K562 (cell line): ENCODE measurements at regions not wholly inside any gene's neighbourhood (a gene's known extent, or its start where the extent isn't known, plus 50 kb on each side); places are given as distances from the start of the nearest gene placed in this dataset.

Experiments
- ATAC-seq: fragments of 200-7000 bp; cut with Tn5 transposase; 3 replicates; pipeline ENCODE4 v1.9.1; 2020; ENCODE audit warnings: moderate library complexity
- BruUV-seq: library from RNA; stranded (reverse); fragments of 400-500 nt; replicated peaks from 2 replicates; lab custom pipeline; 2021; lab: Mats Ljungman, UMichigan
- CTCF ChIA-PET: fragments of 300-600 bp; formaldehyde crosslinking; extraction: SDS; loops from one replicate; lab custom pipeline; 2021; ENCODE audit warnings: low intra/inter-chr PET ratio; lab: Yijun Ruan, JAX
- POLR2A ChIA-PET: fragments of 300-600, 350-650 bp; sonication (Branson Sonifier 250); formaldehyde crosslinking; extraction: SDS; loops from one replicate; lab custom pipeline; 2021; ENCODE audit warnings: antibody characterized with exemption, inconsistent platforms; lab: Yijun Ruan, JAX
- DNase-seq, 4 experiments: peaks; one replicate each; pipeline versions ENCODE4 v3.0.0 to v3.0.0-alpha.2; 2011 to 2018; ENCODE audit warnings: low spot score in 3 of 4, mixed read lengths in 3 of 4; ENCODE audit errors: extremely low read depth in 1 of 4
- FAIRE-seq: peaks from 2 replicates; lab custom pipeline; 2011; peaks lifted over from hg19 to GRCh38; lab: Jason Lieb, UNC
- H2AFZ ChIP-seq: 2 replicates; pipeline ENCODE4 v1.6.0; 2011; ENCODE audit warnings: low read depth, low read length, control low read depth, inconsistent platforms
- H3K27ac ChIP-seq: fragments of 200-600 bp; 3 replicates; pipeline ENCODE4 v1.8.0; 2011; ENCODE audit warnings: low read depth, mild to moderate bottlenecking, control low read depth, inconsistent platforms, low read length, moderate library complexity, mixed read lengths; ENCODE audit errors: extremely low read depth
- H3K27me3 ChIP-seq, 2 experiments: fragments of 300-600 bp in 1 of 2; 2 replicates in 1 of 2; 3 replicates in 1 of 2; pipeline versions ENCODE4 v1.6.0 to v1.8.0; 2011; ENCODE audit warnings: inconsistent platforms in 2 of 2, low read length in 2 of 2, mild to moderate bottlenecking in 1 of 2, mixed read lengths in 1 of 2, moderate library complexity in 1 of 2; ENCODE audit not compliant: control insufficient read depth in 2 of 2, insufficient read depth in 2 of 2
- H3K36me3 ChIP-seq: fragments of 300-600 bp; 3 replicates; pipeline ENCODE4 v1.8.0; 2011; ENCODE audit warnings: mild to moderate bottlenecking, low read length, inconsistent platforms; ENCODE audit not compliant: control insufficient read depth, insufficient read depth
- H3K4me1 ChIP-seq, 2 experiments: fragments of 200-600 bp in 1 of 2; replicated peaks in 1 of 2; 2 replicates in 1 of 2; 3 replicates in 1 of 2; pipeline versions ENCODE4 v1.5.1 to v1.8.0; 2011; ENCODE audit warnings: inconsistent platforms in 2 of 2, low read length in 2 of 2, mild to moderate bottlenecking in 1 of 2, mixed read lengths in 1 of 2, moderate library complexity in 1 of 2; ENCODE audit not compliant: control insufficient read depth in 2 of 2, insufficient read depth in 2 of 2
- H3K4me2 ChIP-seq: 2 replicates; pipeline ENCODE4 v1.6.1; 2011; ENCODE audit warnings: low read length, control low read depth, inconsistent platforms, mixed read lengths; ENCODE audit not compliant: insufficient read depth
- H3K4me3 ChIP-seq: fragments of 200-600 bp; sonication (generic), shearing (Covaris generic); 2 replicates; pipeline ENCODE4 v1.5.1; 2016; ENCODE audit warnings: control low read depth, inconsistent platforms
- H3K79me2 ChIP-seq: fragments of 200-600 bp; 3 replicates; pipeline ENCODE4 v1.8.0; 2011; ENCODE audit warnings: low read length, inconsistent platforms; ENCODE audit not compliant: control insufficient read depth, insufficient read depth
- H3K9ac ChIP-seq, 2 experiments: 2 replicates each; pipeline versions ENCODE4 v1.6.0 to v1.6.1; 2011; ENCODE audit warnings: low read depth in 2 of 2, low read length in 2 of 2, control low read depth in 1 of 2, inconsistent platforms in 1 of 2, mild to moderate bottlenecking in 1 of 2, mixed read lengths in 1 of 2; ENCODE audit not compliant: insufficient read depth in 1 of 2
- H3K9me1 ChIP-seq: one replicate; pipeline ENCODE4 v1.6.0; 2011; ENCODE audit warnings: inconsistent platforms, mild to moderate bottlenecking, low read length, moderate library complexity; ENCODE audit not compliant: control insufficient read depth, insufficient read depth
- H3K9me3 ChIP-seq: replicated peaks from 2 replicates; pipeline ENCODE4 v1.5.1; 2011; ENCODE audit warnings: low read depth, low read length, inconsistent platforms; ENCODE audit not compliant: control insufficient read depth, insufficient read depth
- H4K20me1 ChIP-seq: replicated peaks from 2 replicates; pipeline ENCODE4 v1.6.1; 2011; ENCODE audit warnings: low read length, inconsistent platforms, mixed read lengths; ENCODE audit not compliant: control insufficient read depth, insufficient read depth
- ATF6 ChIP-seq: sonication (generic); formaldehyde crosslinking; IDR thresholded peaks from 2 replicates; pipeline ENCODE4 v1.4.0; 2020; ENCODE audit warnings: mild to moderate bottlenecking, missing genetic modification reagents
- RFX7 ChIP-seq: fragments of 250-450 bp; sonication (Bioruptor Pico); IDR thresholded peaks from 2 replicates; pipeline ENCODE4 v1.5.1; 2021; ENCODE audit warnings: mild to moderate bottlenecking
- TSC22D4 ChIP-seq: fragments of 450-650 bp; IDR thresholded peaks from 2 replicates; pipeline ENCODE4 v1.6.1; 2016; ENCODE audit warnings: missing genetic modification characterization, missing biosample characterization, control low read depth
- YBX1 ChIP-seq: fragments of 450-650 bp; IDR thresholded peaks from 2 replicates; pipeline ENCODE4 v1.7.1; 2016; ENCODE audit warnings: mild to moderate bottlenecking
- WGBS: fragments of 100-300 bp; shearing (Covaris generic); methylation state at CpG from one replicate; pipeline ENCODE4 v1.1.6; 2016; ENCODE audit warnings: low coverage, mixed read lengths; ENCODE audit not compliant: insufficient coverage; ENCODE audit errors: missing lambda C conversion rate; 5-methylcytosine and 5-hydroxymethylcytosine counted together
- in situ Hi-C: fragments of 300-500 bp; cut with MboI; formaldehyde crosslinking; loops from 4 replicates; pipeline ENCODE4 v1.15.0; 2018; ENCODE audit warnings: inconsistent platforms, mixed read lengths
- intact Hi-C: fragments of 100-400 bp; cut with micrococcal nuclease; formaldehyde crosslinking; loops from 2 replicates; pipeline ENCODE4 v1.14.2; 2022
- TF ChIP-seq, protein P1 (sequence below), 2 experiments: fragments of 450-650 bp; conservative IDR thresholded peaks; 2 replicates each; pipeline ENCODE4 v1.6.1; 2017; ENCODE audit warnings: mild to moderate bottlenecking in 2 of 2, moderate library complexity in 2 of 2
- TF ChIP-seq, protein P2 (sequence below), 2 experiments: fragments of 450-650 bp; formaldehyde crosslinking in 1 of 2; IDR thresholded peaks; 2 replicates each; pipeline versions ENCODE4 v1.4.0 to v1.6.1; 2014 to 2020; ENCODE audit warnings: mild to moderate bottlenecking in 2 of 2, borderline replicate concordance in 1 of 2, low read depth in 1 of 2

- TF ChIP-seq ATF6: no peak
- no peak for TF ChIP-seq RFX7 (CRISPR knock-in tag)
- no peak for TF ChIP-seq TSC22D4 (tag)
- TF ChIP-seq YBX1: no peak
These were observed 106.6 kb upstream of the VAV3 start (continued) for GRCh38 chr1:108071601-108072000.

DNA sequence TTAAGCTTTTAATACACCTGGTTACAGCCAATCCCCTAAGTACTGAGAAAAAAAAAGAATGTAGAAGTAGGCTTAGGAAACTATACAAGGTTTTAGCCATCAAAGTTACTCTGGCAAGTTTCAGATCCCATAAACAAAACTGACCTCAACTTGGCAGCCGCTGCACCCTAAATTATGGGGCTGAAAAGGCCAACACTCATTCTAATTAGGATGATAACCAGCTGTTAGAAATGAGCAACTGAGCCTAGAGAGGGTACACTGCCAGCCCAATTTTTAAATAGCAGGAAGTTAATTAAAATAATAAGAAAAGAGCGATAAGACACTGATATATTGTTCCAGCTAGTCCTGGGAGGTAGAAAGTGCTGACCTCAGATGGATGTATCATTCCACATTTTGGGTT lies 105.7 kb upstream of the VAV3 start:
- in situ Hi-C loops (no loop called here), intact Hi-C loops (loop anchor here (5.0 kb wide), 1 partner anchor 52 kb away; no protein-coding TSS in a partner anchor)
- H4K20me1 ChIP-seq: no peaks in the 10 kb centered on the region
- H3K4me2 ChIP-seq: no peak overlapping the region
- H2AFZ ChIP-seq: no peak overlapping the region
- no peak overlapping the region for H3K27ac ChIP-seq
- no peak overlapping the region for H3K9ac ChIP-seq
- H3K9me3 ChIP-seq: no peaks in the 10 kb centered on the region
- ChIA-PET CTCF (no interaction called here), POLR2A (no interaction called here)
- no TSS peak for BruUV-seq
- ATAC-seq (no peak), DNase-seq (no peak), FAIRE-seq (no peak)
- no peak overlapping the region for H3K4me3 ChIP-seq
- H3K27me3 ChIP-seq: no peaks in the 10 kb centered on the region
- 17% methylated on average over 2 of the region's 2 CpGs for WGBS
- H3K79me2 ChIP-seq: no peaks in the 10 kb centered on the region
- H3K4me1 ChIP-seq: no peaks in the 10 kb centered on the region; a peak in 1 of 5 replicates
- H3K9me1 ChIP-seq: no peaks in the 10 kb centered on the region
- no peaks in the 10 kb centered on the region for H3K36me3 ChIP-seq
- TF ChIP-seq, protein P1, sequence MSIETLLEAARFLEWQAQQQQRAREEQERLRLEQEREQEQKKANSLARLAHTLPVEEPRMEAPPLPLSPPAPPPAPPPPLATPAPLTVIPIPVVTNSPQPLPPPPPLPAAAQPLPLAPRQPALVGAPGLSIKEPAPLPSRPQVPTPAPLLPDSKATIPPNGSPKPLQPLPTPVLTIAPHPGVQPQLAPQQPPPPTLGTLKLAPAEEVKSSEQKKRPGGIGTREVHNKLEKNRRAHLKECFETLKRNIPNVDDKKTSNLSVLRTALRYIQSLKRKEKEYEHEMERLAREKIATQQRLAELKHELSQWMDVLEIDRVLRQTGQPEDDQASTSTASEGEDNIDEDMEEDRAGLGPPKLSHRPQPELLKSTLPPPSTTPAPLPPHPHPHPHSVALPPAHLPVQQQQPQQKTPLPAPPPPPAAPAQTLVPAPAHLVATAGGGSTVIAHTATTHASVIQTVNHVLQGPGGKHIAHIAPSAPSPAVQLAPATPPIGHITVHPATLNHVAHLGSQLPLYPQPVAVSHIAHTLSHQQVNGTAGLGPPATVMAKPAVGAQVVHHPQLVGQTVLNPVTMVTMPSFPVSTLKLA (conservative IDR thresholded peaks at IDR 0.05): no peak
- TF ChIP-seq, protein P2, sequence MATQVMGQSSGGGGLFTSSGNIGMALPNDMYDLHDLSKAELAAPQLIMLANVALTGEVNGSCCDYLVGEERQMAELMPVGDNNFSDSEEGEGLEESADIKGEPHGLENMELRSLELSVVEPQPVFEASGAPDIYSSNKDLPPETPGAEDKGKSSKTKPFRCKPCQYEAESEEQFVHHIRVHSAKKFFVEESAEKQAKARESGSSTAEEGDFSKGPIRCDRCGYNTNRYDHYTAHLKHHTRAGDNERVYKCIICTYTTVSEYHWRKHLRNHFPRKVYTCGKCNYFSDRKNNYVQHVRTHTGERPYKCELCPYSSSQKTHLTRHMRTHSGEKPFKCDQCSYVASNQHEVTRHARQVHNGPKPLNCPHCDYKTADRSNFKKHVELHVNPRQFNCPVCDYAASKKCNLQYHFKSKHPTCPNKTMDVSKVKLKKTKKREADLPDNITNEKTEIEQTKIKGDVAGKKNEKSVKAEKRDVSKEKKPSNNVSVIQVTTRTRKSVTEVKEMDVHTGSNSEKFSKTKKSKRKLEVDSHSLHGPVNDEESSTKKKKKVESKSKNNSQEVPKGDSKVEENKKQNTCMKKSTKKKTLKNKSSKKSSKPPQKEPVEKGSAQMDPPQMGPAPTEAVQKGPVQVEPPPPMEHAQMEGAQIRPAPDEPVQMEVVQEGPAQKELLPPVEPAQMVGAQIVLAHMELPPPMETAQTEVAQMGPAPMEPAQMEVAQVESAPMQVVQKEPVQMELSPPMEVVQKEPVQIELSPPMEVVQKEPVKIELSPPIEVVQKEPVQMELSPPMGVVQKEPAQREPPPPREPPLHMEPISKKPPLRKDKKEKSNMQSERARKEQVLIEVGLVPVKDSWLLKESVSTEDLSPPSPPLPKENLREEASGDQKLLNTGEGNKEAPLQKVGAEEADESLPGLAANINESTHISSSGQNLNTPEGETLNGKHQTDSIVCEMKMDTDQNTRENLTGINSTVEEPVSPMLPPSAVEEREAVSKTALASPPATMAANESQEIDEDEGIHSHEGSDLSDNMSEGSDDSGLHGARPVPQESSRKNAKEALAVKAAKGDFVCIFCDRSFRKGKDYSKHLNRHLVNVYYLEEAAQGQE (IDR thresholded peaks at IDR 0.05; ENCODE audit: borderline replicate concordance): no peak
- TF ChIP-seq, protein P2 (CRISPR knock-in tag; IDR thresholded peaks at IDR 0.05; ENCODE audit: low read depth): no peak
